ENCODE measurements at regions not wholly inside any gene's neighbourhood (a gene's known extent, or its start where the extent isn't known, plus 50 kb on each side); places are given as distances from the start of the nearest gene placed in this dataset.

DNA sequence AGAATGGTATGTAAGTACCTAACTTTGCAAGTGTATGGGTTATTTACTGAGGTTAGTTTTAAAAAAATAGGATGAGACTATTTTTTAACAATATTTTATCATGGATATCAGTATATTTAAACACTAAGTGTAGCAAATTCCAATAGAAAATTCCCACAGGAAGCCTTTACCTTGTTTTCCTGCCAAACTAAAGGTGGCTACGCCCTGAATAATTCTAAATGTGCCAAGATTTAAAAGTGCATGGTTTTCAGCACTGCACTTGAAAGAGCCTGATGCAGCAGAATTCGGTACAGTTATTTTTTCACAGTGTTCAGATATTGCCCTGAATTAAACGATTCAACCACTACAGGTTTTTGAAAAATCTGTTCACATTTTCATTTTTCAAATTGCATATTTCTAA, 1622.8 kb upstream of the B3GALT2 start:
- H3K9ac ChIP-seq (ENCODE audit: low read length): no peak overlapping the region
- no peaks in the 10 kb centered on the region for H3K4me1 ChIP-seq (ENCODE audit: control insufficient read depth in 1 of 2, insufficient read depth in 2 of 2, low read length in 2 of 2)
- no peaks in the 10 kb centered on the region for H3K9me3 ChIP-seq (ENCODE audit: control insufficient read depth in 1 of 2, insufficient read depth in 1 of 2, low read depth in 1 of 2, low read length in 2 of 2)
- no peaks in the 10 kb centered on the region for H3K79me2 ChIP-seq (ENCODE audit: insufficient read depth, low read length)
- BruUV-seq (replicated peaks): no TSS peak
- ChIA-PET CTCF (no interaction called here), RAD21 (ENCODE audit: low non-redundant PET in 1 of 2, low total read pairs in 2 of 2, uncharacterized antibody in 2 of 2, unreplicated experiment in 2 of 2) (no interaction called here), POLR2A (no interaction called here)
- intact Hi-C loops (cut with micrococcal nuclease): no loop called here
- no peak overlapping the region for H3K4me3 ChIP-seq (replicated peaks in 1 of 2; ENCODE audit: low read depth in 1 of 2, low read length in 2 of 2)
- TF ChIP-seq SP1 (IDR thresholded peaks at IDR 0.05; ENCODE audit: low read depth) (no peak), POLR2AphosphoS5 (IDR thresholded peaks at IDR 0.05; ENCODE audit: low read depth, low read length) (no peak), JUND (IDR thresholded peaks at IDR 0.05) (no peak), ZFX (IDR thresholded peaks at IDR 0.05) (no peak), EZH2phosphoT487 (IDR thresholded peaks at IDR 0.05; ENCODE audit: borderline replicate concordance) (no peak), FOSL1 (IDR thresholded peaks at IDR 0.05; ENCODE audit: low read depth) (no peak), EZH2 (IDR thresholded peaks at IDR 0.05) (no peak), ELF1 (IDR thresholded peaks at IDR 0.05; ENCODE audit: borderline replicate concordance, low read depth) (no peak), SRF (IDR thresholded peaks at IDR 0.05; ENCODE audit: low read depth) (no peak)
- TF ChIP-seq, protein P1, sequence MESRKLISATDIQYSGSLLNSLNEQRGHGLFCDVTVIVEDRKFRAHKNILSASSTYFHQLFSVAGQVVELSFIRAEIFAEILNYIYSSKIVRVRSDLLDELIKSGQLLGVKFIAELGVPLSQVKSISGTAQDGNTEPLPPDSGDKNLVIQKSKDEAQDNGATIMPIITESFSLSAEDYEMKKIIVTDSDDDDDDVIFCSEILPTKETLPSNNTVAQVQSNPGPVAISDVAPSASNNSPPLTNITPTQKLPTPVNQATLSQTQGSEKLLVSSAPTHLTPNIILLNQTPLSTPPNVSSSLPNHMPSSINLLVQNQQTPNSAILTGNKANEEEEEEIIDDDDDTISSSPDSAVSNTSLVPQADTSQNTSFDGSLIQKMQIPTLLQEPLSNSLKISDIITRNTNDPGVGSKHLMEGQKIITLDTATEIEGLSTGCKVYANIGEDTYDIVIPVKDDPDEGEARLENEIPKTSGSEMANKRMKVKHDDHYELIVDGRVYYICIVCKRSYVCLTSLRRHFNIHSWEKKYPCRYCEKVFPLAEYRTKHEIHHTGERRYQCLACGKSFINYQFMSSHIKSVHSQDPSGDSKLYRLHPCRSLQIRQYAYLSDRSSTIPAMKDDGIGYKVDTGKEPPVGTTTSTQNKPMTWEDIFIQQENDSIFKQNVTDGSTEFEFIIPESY (IDR thresholded peaks at IDR 0.05; ENCODE audit: extremely low read depth, insufficient replicate concordance, low read length): no peak
- TF ChIP-seq, protein P2, sequence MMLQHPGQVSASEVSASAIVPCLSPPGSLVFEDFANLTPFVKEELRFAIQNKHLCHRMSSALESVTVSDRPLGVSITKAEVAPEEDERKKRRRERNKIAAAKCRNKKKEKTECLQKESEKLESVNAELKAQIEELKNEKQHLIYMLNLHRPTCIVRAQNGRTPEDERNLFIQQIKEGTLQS (IDR thresholded peaks at IDR 0.05): no peak
- TF ChIP-seq, protein P3, sequence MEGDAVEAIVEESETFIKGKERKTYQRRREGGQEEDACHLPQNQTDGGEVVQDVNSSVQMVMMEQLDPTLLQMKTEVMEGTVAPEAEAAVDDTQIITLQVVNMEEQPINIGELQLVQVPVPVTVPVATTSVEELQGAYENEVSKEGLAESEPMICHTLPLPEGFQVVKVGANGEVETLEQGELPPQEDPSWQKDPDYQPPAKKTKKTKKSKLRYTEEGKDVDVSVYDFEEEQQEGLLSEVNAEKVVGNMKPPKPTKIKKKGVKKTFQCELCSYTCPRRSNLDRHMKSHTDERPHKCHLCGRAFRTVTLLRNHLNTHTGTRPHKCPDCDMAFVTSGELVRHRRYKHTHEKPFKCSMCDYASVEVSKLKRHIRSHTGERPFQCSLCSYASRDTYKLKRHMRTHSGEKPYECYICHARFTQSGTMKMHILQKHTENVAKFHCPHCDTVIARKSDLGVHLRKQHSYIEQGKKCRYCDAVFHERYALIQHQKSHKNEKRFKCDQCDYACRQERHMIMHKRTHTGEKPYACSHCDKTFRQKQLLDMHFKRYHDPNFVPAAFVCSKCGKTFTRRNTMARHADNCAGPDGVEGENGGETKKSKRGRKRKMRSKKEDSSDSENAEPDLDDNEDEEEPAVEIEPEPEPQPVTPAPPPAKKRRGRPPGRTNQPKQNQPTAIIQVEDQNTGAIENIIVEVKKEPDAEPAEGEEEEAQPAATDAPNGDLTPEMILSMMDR (IDR thresholded peaks at IDR 0.05 in 2 of 3, conservative IDR thresholded peaks at IDR 0.05 in 1 of 3; ENCODE audit: borderline replicate concordance in 1 of 3, insufficient read depth in 1 of 3, low read depth in 2 of 3, low read length in 2 of 3): no peak
- H3K27me3 ChIP-seq (ENCODE audit: insufficient read depth, low read length): no peaks in the 10 kb centered on the region
- DNase-seq (ENCODE audit: low read depth, low spot score) (no peak), ATAC-seq (no peak)
- H3K4me2 ChIP-seq (ENCODE audit: low read length): no peak overlapping the region
- no peak overlapping the region for H3K27ac ChIP-seq (ENCODE audit: low read depth, low read length)
- H3K36me3 ChIP-seq (ENCODE audit: control insufficient read depth in 1 of 2, insufficient read depth in 2 of 2, low read length in 2 of 2): no peaks in the 10 kb centered on the region
- no peaks in the 10 kb centered on the region for H4K20me1 ChIP-seq (ENCODE audit: insufficient read depth)
- H2AFZ ChIP-seq (ENCODE audit: low read depth, low read length, poor library complexity, severe bottlenecking): no peak overlapping the region
- no peaks in the 10 kb centered on the region for H3K9me2 ChIP-seq (ENCODE audit: insufficient read depth)

Measured in HCT116 (cell line).